ENCODE measurements at regions not wholly inside any gene's neighbourhood (a gene's known extent, or its start where the extent isn't known, plus 50 kb on each side); places are given as distances from the start of the nearest gene placed in this dataset.

DNA sequence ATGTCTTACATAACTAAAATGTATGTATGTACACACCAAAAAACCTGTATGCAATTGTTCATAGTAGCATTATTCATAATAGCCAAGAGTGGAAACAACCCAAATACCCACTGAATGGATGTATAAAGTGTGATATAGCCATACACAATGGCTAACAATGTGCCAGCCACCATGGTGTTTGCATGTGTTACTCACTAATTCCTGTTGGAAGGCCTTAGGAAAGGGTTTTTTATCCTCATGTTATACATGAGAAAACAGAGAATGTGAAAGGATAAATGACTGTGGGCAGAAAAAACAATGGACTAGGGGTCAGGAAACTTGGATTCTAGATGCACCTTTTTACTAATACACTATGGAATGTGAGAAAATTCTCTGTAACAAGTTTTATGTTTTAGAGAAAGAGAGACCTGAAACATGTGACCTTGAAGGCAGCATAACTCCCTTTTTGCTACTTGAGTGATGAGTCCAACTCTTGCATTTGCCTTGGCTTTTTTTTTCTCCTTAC is 55.7 kb downstream of the TIGD2 start:
- DNase-seq = no peak

DNA sequence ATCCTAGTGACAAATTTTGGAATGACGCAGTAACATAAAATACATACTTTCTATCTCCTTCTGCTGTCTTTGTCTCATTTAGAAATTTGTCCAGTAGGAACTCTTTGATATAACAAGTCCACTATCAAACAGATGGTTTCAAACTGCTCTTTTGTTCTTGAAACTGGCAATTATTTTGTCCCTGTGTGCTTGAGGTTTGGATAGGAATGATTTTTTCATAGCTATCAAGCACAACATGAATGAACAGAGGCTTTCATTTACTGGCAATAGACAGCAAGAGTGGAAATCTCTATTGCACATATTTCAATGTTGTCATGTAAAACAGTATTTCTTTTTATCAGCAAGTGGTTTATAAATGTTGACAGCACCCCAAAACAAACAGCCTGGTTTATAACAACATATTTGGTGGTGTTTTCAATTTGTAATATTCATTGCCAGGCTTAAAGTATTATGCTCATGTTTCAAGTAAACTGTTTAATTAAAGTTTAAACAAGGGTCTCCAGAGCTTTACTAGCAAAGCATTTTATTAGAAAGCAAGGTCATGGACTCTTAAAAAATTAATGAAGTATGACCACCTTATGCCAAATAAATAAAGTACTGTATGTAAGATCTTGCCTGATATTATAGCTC is 60.0 kb downstream of the TIGD2 start:
- peak in 1 of 14 donors; percentile 34 for DNase-seq

DNA sequence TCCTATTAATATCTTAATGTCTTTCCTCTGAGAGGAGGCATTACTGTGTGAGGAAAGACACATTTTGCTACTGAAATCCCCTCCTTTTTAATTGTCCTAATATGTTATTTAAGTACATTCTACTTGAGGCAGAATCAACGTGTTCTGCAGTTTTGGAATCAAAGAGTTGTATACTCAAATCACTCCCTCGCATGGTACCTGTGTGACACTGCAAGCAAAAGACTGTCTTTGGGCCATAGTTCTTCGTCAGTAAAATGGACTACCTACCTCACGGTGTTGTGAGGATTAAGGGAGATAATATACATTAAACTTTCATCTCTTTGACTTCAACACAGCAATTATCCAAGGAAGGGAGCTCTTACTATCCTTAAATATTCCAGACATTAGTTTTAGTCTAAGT is 61.5 kb downstream of the TIGD2 start:
- no peak for DNase-seq

DNA sequence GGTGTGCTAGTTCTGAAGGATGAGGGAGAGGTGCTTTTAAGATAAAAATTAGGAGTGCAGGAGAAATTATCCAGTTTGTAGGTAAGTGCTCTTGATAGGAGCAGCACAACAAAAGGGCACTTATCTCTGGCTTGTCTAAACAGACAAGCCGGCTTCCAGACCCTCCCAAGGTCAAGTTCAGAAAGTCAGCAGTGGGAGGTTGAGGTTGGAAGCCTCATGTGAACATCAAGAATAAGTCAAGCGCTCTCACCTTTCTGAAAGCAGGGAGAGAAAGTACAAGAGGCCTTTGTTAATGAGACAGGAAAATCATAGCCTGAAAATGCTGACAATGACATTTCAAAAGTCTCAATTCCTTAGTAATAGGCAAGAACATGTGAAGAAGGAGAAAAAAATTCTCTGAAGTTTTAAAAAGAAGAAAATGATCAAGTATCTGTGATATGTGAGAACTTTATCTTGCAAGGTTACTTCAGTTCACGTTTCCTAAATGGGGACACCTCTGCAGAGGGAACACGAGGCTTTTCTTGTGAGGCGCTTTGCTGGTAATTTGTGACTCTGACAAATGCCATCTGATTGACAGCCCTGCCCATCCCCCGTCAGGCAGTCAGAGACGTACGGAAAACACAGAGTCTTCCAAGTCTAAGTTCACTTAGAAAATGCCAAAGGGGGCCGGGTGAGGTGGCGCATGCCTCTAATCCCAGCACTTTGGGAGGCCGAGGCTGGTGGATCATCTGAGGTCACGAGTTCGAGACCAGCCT is 62.2 kb downstream of the TIGD2 start:
- no peak for DNase-seq

DNA sequence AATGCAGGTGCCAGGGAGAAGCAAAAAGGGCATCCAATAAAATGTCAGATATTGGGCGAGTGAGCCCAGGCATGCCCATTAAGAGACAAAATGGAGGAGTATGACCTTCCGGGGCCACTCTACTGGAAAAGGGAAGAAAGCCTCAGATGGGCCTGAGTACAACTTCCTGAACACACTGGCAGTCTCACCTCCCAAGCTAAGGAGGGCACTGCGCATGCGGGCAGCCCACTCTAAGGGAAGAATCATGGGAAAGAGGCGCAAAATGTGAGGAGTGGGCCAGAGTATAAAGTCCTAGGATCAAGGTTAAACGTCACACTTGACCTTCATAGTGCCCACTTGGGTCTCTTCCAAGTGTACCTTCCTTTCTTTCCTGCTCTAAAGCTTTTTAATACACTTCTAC is 63.5 kb downstream of the TIGD2 start:
- DNase-seq = no peak

DNA sequence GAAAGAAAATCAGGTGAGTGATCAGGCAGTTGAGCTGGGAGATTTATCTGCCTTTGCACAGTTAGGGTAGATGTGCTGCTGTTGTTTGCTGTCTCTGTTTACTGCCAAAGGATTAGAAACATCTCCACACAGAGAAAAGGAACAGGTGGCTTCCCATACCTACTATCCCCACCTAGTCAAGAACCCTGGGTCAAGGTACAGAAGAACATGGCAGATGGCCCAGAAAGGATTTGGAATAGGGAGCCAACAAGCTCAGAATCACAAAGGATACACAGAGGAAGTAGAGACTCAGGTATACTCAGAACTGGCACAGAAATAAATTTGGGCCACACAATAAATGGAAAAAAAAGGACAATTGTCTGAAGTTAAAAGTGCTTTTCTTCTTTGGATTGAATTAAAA is 64.3 kb downstream of the TIGD2 start:
- peak in 1 of 14 donors; percentile 36 for DNase-seq

DNA sequence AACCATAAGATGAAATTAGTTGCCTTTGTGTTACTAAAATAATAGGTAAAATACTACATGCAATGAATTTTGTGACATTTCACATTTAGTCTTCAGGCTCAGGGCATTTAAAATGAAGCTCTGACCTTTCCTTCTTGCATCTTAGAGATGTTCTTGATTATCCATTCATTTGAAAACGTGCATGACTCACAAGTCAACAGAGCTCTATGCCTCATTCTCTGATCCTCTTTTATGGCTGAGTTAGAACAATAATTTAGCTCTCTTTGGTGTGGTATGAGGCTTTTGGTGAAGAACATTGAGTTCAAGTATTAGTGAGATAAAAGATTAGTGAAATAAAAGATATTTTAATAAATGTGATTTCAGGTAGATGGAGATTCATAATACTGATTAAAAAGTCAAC is 66.5 kb downstream of the TIGD2 start:
- DNase-seq = no peak

DNA sequence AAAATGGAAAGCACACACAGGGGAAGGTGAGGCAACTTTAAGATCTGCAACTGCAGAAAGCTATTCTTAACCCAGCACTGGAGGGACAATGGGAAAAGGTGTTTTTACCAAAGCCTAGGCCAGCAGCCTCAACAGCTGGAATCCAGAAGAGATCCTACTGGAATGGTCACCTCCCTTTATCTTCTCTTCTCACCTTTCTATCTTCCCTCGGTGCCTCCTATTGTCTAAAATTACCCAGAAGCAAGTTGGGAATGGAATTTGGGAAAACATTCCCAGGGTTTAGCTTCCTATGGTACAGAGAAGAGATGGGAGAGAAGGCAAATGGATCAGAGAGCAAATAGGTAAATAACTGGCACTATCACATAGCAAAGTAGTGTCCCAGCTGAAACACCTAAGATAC is 73.1 kb downstream of the TIGD2 start:
- no peak for DNase-seq
